Astrocyte of the spinal cord (primary cell): ENCODE measurements at regions not wholly inside any gene's neighbourhood (a gene's known extent, or its start where the extent isn't known, plus 50 kb on each side); places are given as distances from the start of the nearest gene placed in this dataset.

Experiments
- DNase-seq: peaks from one replicate; pipeline ENCODE4 v3.0.0; 2011; ENCODE audit warnings: low read depth, low spot score
- H3K4me3 ChIP-seq: 2 replicates; pipeline ENCODE4 v1.5.1; 2011; ENCODE audit warnings: low read depth, mild to moderate bottlenecking, low read length, moderate library complexity
- CTCF ChIP-seq: IDR thresholded peaks from 2 replicates; pipeline ENCODE4 v1.5.1; 2012; ENCODE audit warnings: low read depth, mild to moderate bottlenecking, low read length, inconsistent platforms
- in situ Hi-C: cut with HindIII; loops from 2 replicates; pipeline ENCODE4 v1.10.0; 2017; ENCODE audit warnings: low sequenced_read_pairs

- TF ChIP-seq CTCF = no peak
- no peak overlapping the region for H3K4me3 ChIP-seq
- in situ Hi-C loops = no loop called here
- DNase-seq = no peak
These were observed 50.3 kb upstream of the RAB27B start for GRCh38 chr18:54777989-54778388.
